ENCODE measurements at regions not wholly inside any gene's neighbourhood (a gene's known extent, or its start where the extent isn't known, plus 50 kb on each side); places are given as distances from the start of the nearest gene placed in this dataset.
"Not testable (repeated sequence)": the region's sequence is repeated elsewhere in the genome, so short reads cannot be mapped to it uniquely, and the experiment has no call there.

DNA sequence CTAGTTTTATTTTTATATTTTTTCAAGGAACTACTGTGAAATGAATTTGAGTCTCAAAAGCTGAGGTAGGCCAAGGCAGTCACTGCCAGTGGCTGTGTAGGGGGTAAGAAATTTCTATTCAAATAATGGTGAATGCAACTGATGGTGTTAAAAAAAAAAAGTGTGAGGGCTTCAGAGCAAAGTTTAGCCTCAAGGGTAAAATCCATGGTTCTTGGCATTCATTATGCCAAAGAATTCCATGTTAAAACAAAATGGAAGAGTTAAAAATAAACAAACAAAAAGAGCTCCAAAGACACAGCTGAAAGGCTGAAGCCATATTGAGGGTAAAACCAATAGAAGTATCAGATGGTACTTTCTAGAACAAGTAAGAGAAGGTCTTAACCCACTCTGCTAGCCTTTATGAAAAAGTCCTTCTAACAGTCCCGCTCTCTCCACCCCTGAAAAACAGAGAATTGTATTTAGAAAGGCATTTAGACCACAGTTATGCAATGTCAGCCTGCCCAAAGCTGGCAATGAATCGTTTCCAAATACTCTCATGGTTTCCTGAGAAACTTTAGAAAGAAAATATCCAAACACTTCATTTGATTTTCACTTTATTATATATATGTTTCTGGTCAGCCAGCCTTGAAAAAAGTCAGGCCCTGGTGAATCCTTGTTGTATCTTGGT lies 158.4 kb upstream of the GMNC start:
- TF ChIP-seq, protein P1, sequence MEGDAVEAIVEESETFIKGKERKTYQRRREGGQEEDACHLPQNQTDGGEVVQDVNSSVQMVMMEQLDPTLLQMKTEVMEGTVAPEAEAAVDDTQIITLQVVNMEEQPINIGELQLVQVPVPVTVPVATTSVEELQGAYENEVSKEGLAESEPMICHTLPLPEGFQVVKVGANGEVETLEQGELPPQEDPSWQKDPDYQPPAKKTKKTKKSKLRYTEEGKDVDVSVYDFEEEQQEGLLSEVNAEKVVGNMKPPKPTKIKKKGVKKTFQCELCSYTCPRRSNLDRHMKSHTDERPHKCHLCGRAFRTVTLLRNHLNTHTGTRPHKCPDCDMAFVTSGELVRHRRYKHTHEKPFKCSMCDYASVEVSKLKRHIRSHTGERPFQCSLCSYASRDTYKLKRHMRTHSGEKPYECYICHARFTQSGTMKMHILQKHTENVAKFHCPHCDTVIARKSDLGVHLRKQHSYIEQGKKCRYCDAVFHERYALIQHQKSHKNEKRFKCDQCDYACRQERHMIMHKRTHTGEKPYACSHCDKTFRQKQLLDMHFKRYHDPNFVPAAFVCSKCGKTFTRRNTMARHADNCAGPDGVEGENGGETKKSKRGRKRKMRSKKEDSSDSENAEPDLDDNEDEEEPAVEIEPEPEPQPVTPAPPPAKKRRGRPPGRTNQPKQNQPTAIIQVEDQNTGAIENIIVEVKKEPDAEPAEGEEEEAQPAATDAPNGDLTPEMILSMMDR (IDR thresholded peaks at IDR 0.05; ENCODE audit: poor library complexity, severe bottlenecking) = no peak
- Histone ChIP-seq H3K4me1 (ENCODE audit: insufficient read depth, poor library complexity, severe bottlenecking) (no peaks in the 10 kb centered on the region), H3K27ac (ENCODE audit: poor library complexity, severe bottlenecking) (no peak overlapping the region), H3K9me3 (ENCODE audit: severe bottlenecking) (no peaks in the 10 kb centered on the region), H3K36me3 (ENCODE audit: low read depth) (no peaks in the 10 kb centered on the region), H3K27me3 (ENCODE audit: insufficient read depth, poor library complexity, severe bottlenecking) (no peaks in the 10 kb centered on the region), H3K4me3 (ENCODE audit: severe bottlenecking) (no peak overlapping the region)
- DNase-seq (ENCODE audit: low spot score) = no peak
- no peak for ATAC-seq (ENCODE audit: low read depth)

DNA sequence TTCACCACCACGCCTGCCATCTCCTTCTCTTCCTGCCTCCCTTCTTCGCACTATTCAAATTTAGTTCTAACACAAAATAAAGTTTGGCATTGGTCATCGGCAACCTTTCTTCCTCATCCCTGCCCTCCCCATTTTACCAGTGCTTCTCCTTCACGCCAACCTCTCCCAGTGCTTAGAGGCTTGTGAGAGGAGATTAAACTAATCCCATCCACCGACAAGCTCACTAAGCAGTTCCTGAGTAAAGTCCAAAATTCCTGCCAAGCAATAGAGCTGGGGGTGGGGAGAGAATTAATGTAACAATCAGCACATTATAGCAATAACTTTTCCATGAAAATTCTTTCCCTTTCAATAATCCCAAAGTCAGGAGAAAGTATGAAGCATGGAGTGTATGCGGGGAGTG lies 157.4 kb upstream of the GMNC start:
- Histone ChIP-seq H3K27ac (ENCODE audit: poor library complexity, severe bottlenecking) (no peak overlapping the region), H3K9me3 (ENCODE audit: severe bottlenecking) (no peaks in the 10 kb centered on the region), H3K36me3 (ENCODE audit: low read depth) (no peaks in the 10 kb centered on the region), H3K27me3 (ENCODE audit: insufficient read depth, poor library complexity, severe bottlenecking) (no peaks in the 10 kb centered on the region), H3K4me3 (ENCODE audit: severe bottlenecking) (no peak overlapping the region), H3K4me1 (ENCODE audit: insufficient read depth, poor library complexity, severe bottlenecking) (no peaks in the 10 kb centered on the region)
- DNase-seq (ENCODE audit: low spot score) (no peak), ATAC-seq (ENCODE audit: low read depth) (no peak)
- TF ChIP-seq, protein P1 (IDR thresholded peaks at IDR 0.05; ENCODE audit: poor library complexity, severe bottlenecking) = no peak

DNA sequence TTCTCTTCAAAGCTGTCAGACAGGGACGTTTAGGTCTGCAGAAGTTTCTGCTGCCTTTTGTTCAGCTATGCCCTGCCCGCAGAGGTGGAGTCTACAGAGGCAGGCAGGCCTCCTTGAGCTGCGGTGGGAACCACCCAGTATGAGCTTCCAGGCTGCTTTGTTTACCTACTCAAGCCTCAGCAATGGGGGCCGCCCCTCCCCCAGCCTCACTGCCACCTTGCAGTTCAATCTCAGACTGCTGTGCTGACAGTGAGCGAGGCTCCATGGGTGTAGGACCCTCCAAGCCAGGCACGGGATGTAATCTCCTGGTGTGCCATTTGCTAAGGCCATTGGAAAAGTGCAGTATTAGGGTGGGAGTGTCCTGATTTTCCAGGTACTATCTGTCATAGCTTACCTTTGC lies 153.5 kb upstream of the GMNC start:
- H3K27ac ChIP-seq (ENCODE audit: poor library complexity, severe bottlenecking); DNase-seq (ENCODE audit: low spot score); H3K27me3 ChIP-seq (ENCODE audit: insufficient read depth, poor library complexity, severe bottlenecking); ATAC-seq (ENCODE audit: low read depth); H3K4me1 ChIP-seq (ENCODE audit: insufficient read depth, poor library complexity, severe bottlenecking); H3K4me3 ChIP-seq (ENCODE audit: severe bottlenecking); H3K36me3 ChIP-seq (ENCODE audit: low read depth); H3K9me3 ChIP-seq (ENCODE audit: severe bottlenecking): not testable (repeated sequence)

DNA sequence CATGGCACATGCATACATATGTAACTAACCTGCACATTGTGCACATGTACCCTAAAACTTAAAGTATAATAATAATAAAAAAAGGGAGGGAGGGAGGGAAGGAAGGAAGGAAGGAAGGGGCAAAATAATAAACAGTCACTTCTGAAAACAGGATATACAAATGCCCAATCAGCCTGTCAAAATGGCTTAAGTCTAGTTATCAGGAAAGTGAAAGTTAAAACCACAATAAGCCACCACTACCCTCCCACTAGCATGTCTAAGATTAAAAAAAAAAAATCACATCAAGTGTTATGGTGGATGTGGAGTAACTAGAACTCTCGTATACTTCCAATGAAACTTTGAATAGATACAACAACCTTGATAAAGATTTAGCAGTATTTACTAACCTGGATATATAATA lies 145.6 kb upstream of the GMNC start:
- TF ChIP-seq, protein P1 (IDR thresholded peaks at IDR 0.05; ENCODE audit: poor library complexity, severe bottlenecking) = no peak
- no peaks in the 10 kb centered on the region for H3K9me3 ChIP-seq (ENCODE audit: severe bottlenecking)
- H3K4me1 ChIP-seq (ENCODE audit: insufficient read depth, poor library complexity, severe bottlenecking) = no peaks in the 10 kb centered on the region
- no peaks in the 10 kb centered on the region for H3K27me3 ChIP-seq (ENCODE audit: insufficient read depth, poor library complexity, severe bottlenecking)
- no peaks in the 10 kb centered on the region for H3K36me3 ChIP-seq (ENCODE audit: low read depth)
- H3K27ac ChIP-seq (ENCODE audit: poor library complexity, severe bottlenecking) = no peak overlapping the region
- no peak for ATAC-seq (ENCODE audit: low read depth)
- no peak for DNase-seq (ENCODE audit: low spot score)
- no peak overlapping the region for H3K4me3 ChIP-seq (ENCODE audit: severe bottlenecking)

DNA sequence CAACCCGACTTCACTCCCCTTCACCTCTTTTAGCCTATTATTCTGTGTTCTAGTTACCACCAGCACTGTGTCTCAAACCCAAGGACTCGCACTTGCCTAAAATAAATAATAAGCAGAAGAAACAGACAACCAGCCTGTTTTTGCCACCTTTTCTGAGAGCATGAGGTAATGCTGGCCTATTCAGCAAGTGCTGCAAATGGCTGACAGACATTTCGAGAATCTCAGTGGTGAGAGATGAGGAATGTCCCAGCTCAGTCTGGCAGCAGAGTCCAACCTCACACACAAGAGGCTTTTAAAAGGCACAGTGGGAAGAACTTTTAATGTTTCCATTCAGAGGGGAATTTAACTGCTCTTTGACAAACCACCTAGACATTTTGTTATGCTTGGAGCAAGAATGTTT lies 143.3 kb upstream of the GMNC start:
- TF ChIP-seq, protein P1 (IDR thresholded peaks at IDR 0.05; ENCODE audit: poor library complexity, severe bottlenecking) = no peak
- Histone ChIP-seq H3K4me3 (ENCODE audit: severe bottlenecking) (no peak overlapping the region), H3K9me3 (ENCODE audit: severe bottlenecking) (no peaks in the 10 kb centered on the region), H3K36me3 (ENCODE audit: low read depth) (no peaks in the 10 kb centered on the region), H3K27ac (ENCODE audit: poor library complexity, severe bottlenecking) (no peak overlapping the region), H3K27me3 (ENCODE audit: insufficient read depth, poor library complexity, severe bottlenecking) (no peaks in the 10 kb centered on the region), H3K4me1 (ENCODE audit: insufficient read depth, poor library complexity, severe bottlenecking) (no peaks in the 10 kb centered on the region)
- DNase-seq (ENCODE audit: low spot score) (no peak), ATAC-seq (ENCODE audit: low read depth) (no peak)
